ENCODE measurements at regions not wholly inside any gene's neighbourhood (a gene's known extent, or its start where the extent isn't known, plus 50 kb on each side); places are given as distances from the start of the nearest gene placed in this dataset.

DNA sequence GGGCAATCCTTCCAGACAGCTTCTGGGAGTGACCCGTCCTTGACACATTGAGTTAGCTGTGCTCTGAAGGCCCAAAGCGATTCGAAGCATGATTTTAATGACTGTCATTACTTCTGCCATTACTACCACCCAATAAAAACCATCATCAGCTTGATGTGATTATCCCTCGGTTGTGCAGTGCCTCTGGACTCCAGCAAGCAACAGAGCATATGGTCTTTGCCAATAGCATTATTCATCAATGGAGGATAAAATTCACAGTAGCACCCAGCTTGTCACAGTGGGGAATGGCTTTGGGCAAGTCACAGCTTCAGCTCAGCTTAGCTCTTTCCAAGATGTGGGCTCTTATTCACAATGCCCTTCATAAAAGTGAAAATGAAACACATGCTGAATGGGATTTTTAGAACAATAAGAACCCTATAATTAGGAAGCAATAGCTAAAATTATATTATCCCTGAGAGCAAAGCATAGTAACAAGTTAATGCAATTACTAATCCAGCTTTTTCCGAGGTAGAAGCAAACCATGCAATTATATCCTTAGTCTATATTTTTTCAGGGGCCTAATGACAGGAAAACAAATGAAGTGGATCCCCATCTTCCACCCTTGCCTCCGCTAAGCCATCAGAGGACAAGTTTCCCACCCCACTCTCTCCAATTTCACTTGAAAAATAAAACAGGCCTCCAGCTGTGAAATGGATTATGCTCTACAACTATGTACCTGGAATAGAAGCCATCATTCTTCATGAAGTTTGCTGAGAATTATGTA, 163.0 kb upstream of the EEA1 start (continued):
- TF ChIP-seq HDAC6 (IDR thresholded peaks at IDR 0.05; ENCODE audit: low read depth, low read length) (no peak), TCF12 (IDR thresholded peaks at IDR 0.05; ENCODE audit: low read depth, low read length) (no peak)

Measured in H1 (cell line).